CD4-positive, alpha-beta T cell (primary cell): ENCODE measurements at regions not wholly inside any gene's neighbourhood (a gene's known extent, or its start where the extent isn't known, plus 50 kb on each side); places are given as distances from the start of the nearest gene placed in this dataset.

ENCODE experiments used
- ATAC-seq: fragments of 200-7000 bp; cut with Tn5 transposase; one replicate; pipeline ENCODE4 v1.10.0; 2022; ENCODE audit warnings: mild to moderate bottlenecking; ENCODE audit not compliant: poor library complexity
- CTCF ChIA-PET: fragments of 350-600 bp; sonication (Branson Sonifier 250); formaldehyde crosslinking; loops from one replicate; lab custom pipeline; 2021; ENCODE audit warnings: antibody characterized with exemption, inconsistent platforms; lab: Charles Lee
- POLR2A ChIA-PET: fragments of 350-600 bp; sonication (Branson Sonifier 250); formaldehyde crosslinking; loops from one replicate; lab custom pipeline; 2021; ENCODE audit warnings: antibody characterized with exemption, inconsistent platforms; lab: Charles Lee
- DNase-seq, 14 experiments: peaks; one replicate each; pipeline ENCODE4 v3.0.0-alpha.2; 2013 to 2020; ENCODE audit warnings: mixed read lengths in 2 of 14
- H3K27ac ChIP-seq, 2 donors: one replicate each; pipeline versions ENCODE4 v1.5.1 to v1.7.0; 2013; ENCODE audit warnings: low read length in 2 of 2, low read depth in 1 of 2, mild to moderate bottlenecking in 1 of 2
- H3K27me3 ChIP-seq, 2 experiments: 1 replicate in 1 of 2; 2 replicates in 1 of 2; pipeline versions ENCODE4 v1.6.1 to v1.7.0; 2013; ENCODE audit warnings: low read length in 2 of 2, control low read depth in 1 of 2, mild to moderate bottlenecking in 1 of 2, moderate library complexity in 1 of 2; ENCODE audit not compliant: insufficient read depth in 2 of 2, control insufficient read depth in 1 of 2
- H3K36me3 ChIP-seq: one replicate; pipeline ENCODE4 v1.6.1; 2013; ENCODE audit warnings: low read length, control low read depth; ENCODE audit not compliant: insufficient read depth
- H3K4me1 ChIP-seq: one replicate; pipeline ENCODE4 v1.6.1; 2013; ENCODE audit warnings: low read length, control low read depth; ENCODE audit not compliant: insufficient read depth
- H3K4me3 ChIP-seq: one replicate; pipeline ENCODE4 v1.5.1; 2013; ENCODE audit warnings: mild to moderate bottlenecking, low read length, moderate library complexity
- H3K9me3 ChIP-seq, 2 experiments: 1 replicate in 1 of 2; 2 replicates in 1 of 2; pipeline versions ENCODE4 v1.6.1 to v1.7.0; 2013; ENCODE audit warnings: low read length in 2 of 2, mild to moderate bottlenecking in 2 of 2, control low read depth in 1 of 2, moderate library complexity in 1 of 2; ENCODE audit not compliant: control insufficient read depth in 1 of 2, insufficient read depth in 1 of 2
- H3K27ac Mint-ChIP-seq: one replicate; pipeline ENCODE4 v1.8.0; 2020; ENCODE audit warnings: mixed read lengths
- H3K27me3 Mint-ChIP-seq: one replicate; pipeline ENCODE4 v1.8.0; 2021; ENCODE audit warnings: mixed read lengths
- H3K36me3 Mint-ChIP-seq: one replicate; pipeline ENCODE4 v1.8.0; 2021; ENCODE audit warnings: low read depth, mixed read lengths
- H3K4me1 Mint-ChIP-seq: one replicate; pipeline ENCODE4 v1.8.0; 2021; ENCODE audit warnings: low read depth, mixed read lengths
- H3K4me3 Mint-ChIP-seq: one replicate; pipeline ENCODE4 v1.8.0; 2020; ENCODE audit warnings: mild to moderate bottlenecking, mixed read lengths
- H3K9me3 Mint-ChIP-seq: one replicate; pipeline ENCODE4 v1.8.0; 2020; ENCODE audit warnings: mixed read lengths
- CTCF ChIP-seq: fragments of 200-600 bp; IDR thresholded peaks from one replicate; pipeline ENCODE4 v1.8.0; 2022; ENCODE audit warnings: antibody characterized with exemption, mild to moderate bottlenecking
- intact Hi-C, 2 experiments: fragments of 100-400 bp; cut with DNase I in 1 of 2; cut with micrococcal nuclease in 1 of 2; formaldehyde crosslinking; loops; one replicate each; pipeline versions ENCODE4 v1.15.1 to v1.9.0; 2023 to 2025; cut with DNase I, micrococcal nuclease

GRCh38 chr18:25827961-25828561 is 262.4 kb downstream of the SS18 start:
- no peaks in the 10 kb centered on the region for H3K27me3 ChIP-seq
- ATAC-seq, result no peak
- no peak overlapping the region for H3K4me3 Mint-ChIP-seq
- no peak for TF ChIP-seq CTCF
- H3K36me3 ChIP-seq, result no peaks in the 10 kb centered on the region
- H3K27me3 Mint-ChIP-seq, result peaks cover 4% of the 10 kb centered on the region
- H3K9me3 Mint-ChIP-seq, result no peaks in the 10 kb centered on the region
- no peak for DNase-seq
- H3K4me1 ChIP-seq, result no peaks in the 10 kb centered on the region
- H3K4me3 ChIP-seq, result no peak overlapping the region
- ChIA-PET CTCF (no interaction called here), POLR2A (no interaction called here)
- no peak overlapping the region for H3K27ac ChIP-seq
- H3K36me3 Mint-ChIP-seq, result no peaks in the 10 kb centered on the region
- no peak overlapping the region for H3K27ac Mint-ChIP-seq
- no peaks in the 10 kb centered on the region for H3K9me3 ChIP-seq
- no peaks in the 10 kb centered on the region for H3K4me1 Mint-ChIP-seq
- intact Hi-C loops, result no loop called here

GRCh38 chr18:25827228-25827627 is 263.2 kb downstream of the SS18 start:
- no peak overlapping the region for H3K27ac Mint-ChIP-seq
- H3K9me3 Mint-ChIP-seq, result no peaks in the 10 kb centered on the region
- no peaks in the 10 kb centered on the region for H3K4me1 ChIP-seq
- DNase-seq (no peak), ATAC-seq (no peak)
- TF ChIP-seq CTCF, result no peak
- H3K4me1 Mint-ChIP-seq, result no peaks in the 10 kb centered on the region
- H3K4me3 Mint-ChIP-seq, result no peak overlapping the region
- no peaks in the 10 kb centered on the region for H3K36me3 Mint-ChIP-seq
- ChIA-PET CTCF (no interaction called here), POLR2A (no interaction called here)
- H3K36me3 ChIP-seq, result no peaks in the 10 kb centered on the region
- intact Hi-C loops, result no loop called here
- no peaks in the 10 kb centered on the region for H3K9me3 ChIP-seq
- no peak overlapping the region for H3K4me3 ChIP-seq
- H3K27me3 ChIP-seq, result no peaks in the 10 kb centered on the region
- H3K27ac ChIP-seq, result no peak overlapping the region
- H3K27me3 Mint-ChIP-seq, result peaks cover 4% of the 10 kb centered on the region

GRCh38 chr18:25826823-25827222 is 263.6 kb downstream of the SS18 start:
- no peak for TF ChIP-seq CTCF
- intact Hi-C loops, result no loop called here
- Histone ChIP-seq H3K4me3 (no peak overlapping the region), H3K36me3 (no peaks in the 10 kb centered on the region), H3K27me3 (no peaks in the 10 kb centered on the region), H3K4me1 (no peaks in the 10 kb centered on the region), H3K27ac (no peak overlapping the region), H3K9me3 (no peaks in the 10 kb centered on the region)
- Mint-ChIP-seq H3K36me3 (no peaks in the 10 kb centered on the region), H3K4me1 (no peaks in the 10 kb centered on the region), H3K27me3 (peaks cover 4% of the 10 kb centered on the region), H3K27ac (no peak overlapping the region), H3K9me3 (no peaks in the 10 kb centered on the region), H3K4me3 (no peak overlapping the region)
- ChIA-PET POLR2A (no interaction called here), CTCF (no interaction called here)
- no peak for ATAC-seq
- no peak for DNase-seq
